D721Med (cell line): ENCODE measurements at regions not wholly inside any gene's neighbourhood (a gene's known extent, or its start where the extent isn't known, plus 50 kb on each side); places are given as distances from the start of the nearest gene placed in this dataset.

Source experiments
- DNase-seq: peaks from one replicate; pipeline ENCODE4 v3.0.0; 2011; ENCODE audit warnings: low spot score; ENCODE audit not compliant: insufficient read length
- FAIRE-seq: peaks from 2 replicates; lab custom pipeline; 2011; peaks lifted over from hg19 to GRCh38; lab: Jason Lieb, UNC
- CTCF ChIP-seq: IDR thresholded peaks from 2 replicates; pipeline ENCODE4 v1.5.1; 2012; ENCODE audit warnings: mild to moderate bottlenecking, control low read depth; ENCODE audit not compliant: insufficient read depth; ENCODE audit errors: missing control alignments

- TF ChIP-seq CTCF = no peak
- FAIRE-seq = no peak
Observed at GRCh38 chr2:216279459-216279858, 92.8 kb downstream of the MARCHF4 start.

DNA sequence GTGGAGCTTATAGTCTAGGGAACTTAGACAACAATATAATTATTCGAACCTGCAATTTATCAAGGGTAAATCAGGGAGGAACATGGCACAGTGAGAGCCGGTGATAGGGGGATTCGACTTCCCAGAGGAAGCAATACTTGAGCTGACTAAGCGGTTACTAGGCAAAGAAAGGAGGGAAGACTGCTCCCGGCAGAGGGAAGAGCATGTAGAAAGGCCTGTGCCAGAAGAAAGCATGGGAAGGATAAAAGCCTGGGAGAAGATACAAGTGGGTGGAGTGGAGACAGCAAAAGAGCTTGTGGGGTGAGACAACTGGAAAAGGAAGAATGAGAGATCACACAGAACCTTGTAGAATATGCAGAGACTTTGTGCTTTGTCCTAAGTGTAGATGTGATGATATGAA is 93.3 kb downstream of the MARCHF4 start:
- DNase-seq (no peak), FAIRE-seq (no peak)
- no peak for TF ChIP-seq CTCF

More at GRCh38 chr2:216279459-216279858, 92.8 kb downstream of the MARCHF4 start:
- no peak for DNase-seq

DNA sequence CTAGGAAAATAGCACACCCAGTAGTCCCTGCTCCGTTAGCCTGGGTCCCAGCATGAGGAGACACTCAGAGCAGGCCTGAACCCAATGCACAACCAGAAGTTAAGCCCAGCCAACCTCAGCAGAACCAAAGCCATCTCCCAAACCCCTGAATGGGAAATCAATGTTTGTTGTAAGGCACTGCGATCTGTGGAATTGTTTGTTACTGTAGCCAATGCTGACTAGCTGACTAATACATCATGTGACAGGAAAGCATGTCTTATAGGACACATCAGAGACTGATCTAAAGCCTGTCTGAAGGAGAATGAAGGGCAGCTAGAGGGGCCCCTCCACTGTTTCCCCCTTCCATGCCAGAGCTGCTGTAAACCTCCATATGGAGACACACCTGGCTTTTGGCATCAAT is 96.4 kb downstream of the MARCHF4 start:
- no peak for DNase-seq
- TF ChIP-seq CTCF = no peak
- no peak for FAIRE-seq

GRCh38 chr2:216274194-216274840 is 98.0 kb downstream of the MARCHF4 start:
- no peak for TF ChIP-seq CTCF
- DNase-seq (no peak), FAIRE-seq (no peak)

GRCh38 chr2:216261042-216261537 is 111.2 kb downstream of the MARCHF4 start:
- FAIRE-seq = no peak
- no peak for DNase-seq
- TF ChIP-seq CTCF = no peak

GRCh38 chr2:216260629-216261028 is 111.7 kb downstream of the MARCHF4 start:
- DNase-seq = no peak
- TF ChIP-seq CTCF = no peak
- no peak for FAIRE-seq

GRCh38 chr2:216259081-216259480 is 113.2 kb downstream of the MARCHF4 start:
- FAIRE-seq = no peak
- no peak for DNase-seq
- TF ChIP-seq CTCF = no peak
